ENCODE measurements at regions not wholly inside any gene's neighbourhood (a gene's known extent, or its start where the extent isn't known, plus 50 kb on each side); places are given as distances from the start of the nearest gene placed in this dataset.

DNA sequence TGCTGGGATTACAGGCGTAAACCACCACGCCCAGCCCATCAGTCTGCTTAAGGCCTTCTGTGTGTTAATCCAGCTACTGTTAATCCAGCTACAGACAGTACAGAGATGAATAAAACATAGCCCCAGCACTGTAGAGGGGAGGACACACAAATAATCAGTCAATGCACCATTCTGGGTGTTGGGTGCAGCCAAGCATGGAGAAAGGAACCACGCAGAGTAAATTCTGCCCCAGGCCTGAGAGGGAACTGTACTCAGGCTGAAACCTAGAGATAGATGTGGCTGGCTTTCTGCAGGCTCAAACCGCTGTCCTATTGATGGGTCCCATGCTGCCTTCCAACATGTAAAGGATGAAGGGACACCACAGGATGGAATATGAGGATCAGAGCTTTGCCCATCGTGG, 136.8 kb upstream of the IGSF21 start:
- DNase-seq = no peak

DNA sequence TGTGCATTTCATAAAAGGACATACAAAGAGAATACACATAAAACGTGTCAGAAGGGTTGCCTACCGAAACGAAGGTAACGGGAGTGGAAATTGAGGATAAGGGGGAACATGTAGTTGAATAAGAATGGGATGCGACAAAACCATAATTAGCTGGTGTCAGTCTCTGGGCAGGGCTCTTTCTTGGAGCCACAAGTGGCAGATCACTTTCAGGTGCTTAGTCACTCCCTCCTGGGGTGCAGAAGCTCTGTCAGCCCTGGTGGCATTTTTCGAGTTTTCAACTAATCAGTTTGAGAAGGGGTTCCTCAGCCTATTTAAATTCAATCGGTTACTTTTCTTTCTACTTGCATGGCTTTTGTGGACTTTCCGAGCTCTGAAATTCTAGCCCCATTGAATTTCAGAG, 133.9 kb upstream of the IGSF21 start:
- DNase-seq = no peak

DNA sequence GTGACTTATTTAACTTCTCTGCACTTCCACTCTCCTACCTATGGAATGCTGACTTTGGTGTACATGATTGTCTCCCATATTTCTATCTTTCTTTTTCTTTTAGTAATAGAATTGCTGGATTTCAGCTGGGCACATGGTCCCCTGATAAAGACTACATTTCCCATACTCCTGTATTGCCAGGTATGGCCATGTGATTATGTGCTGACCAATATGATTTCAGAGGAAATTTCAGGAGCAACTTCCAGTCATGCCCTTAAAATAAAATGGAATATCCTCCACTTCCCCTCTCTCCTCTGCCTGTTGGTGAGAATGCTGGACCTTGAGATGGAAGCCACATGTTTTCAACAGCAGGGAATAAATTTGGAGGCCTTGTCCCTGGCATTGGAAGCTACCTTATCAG, 130.7 kb upstream of the IGSF21 start:
- no peak for DNase-seq

DNA sequence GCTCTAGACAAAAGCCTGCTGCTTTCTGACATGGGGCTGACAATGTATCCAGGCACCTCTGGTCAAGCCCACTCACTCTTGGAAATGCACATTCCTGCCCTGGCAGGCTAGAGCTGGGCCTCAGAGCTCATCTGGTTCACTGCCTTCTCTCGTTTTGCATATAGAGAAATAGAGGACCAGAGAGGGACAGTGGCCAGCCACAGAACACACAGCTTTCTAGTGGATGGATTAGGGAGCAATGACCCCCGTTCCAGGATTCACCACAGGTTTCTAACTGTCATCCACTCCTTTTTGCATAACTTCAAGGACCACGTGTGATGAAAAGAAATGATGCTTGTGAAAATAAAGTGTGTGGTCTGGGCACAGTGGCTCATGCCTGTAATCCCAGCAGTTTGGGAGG, 129.6 kb upstream of the IGSF21 start:
- no peak for DNase-seq

DNA sequence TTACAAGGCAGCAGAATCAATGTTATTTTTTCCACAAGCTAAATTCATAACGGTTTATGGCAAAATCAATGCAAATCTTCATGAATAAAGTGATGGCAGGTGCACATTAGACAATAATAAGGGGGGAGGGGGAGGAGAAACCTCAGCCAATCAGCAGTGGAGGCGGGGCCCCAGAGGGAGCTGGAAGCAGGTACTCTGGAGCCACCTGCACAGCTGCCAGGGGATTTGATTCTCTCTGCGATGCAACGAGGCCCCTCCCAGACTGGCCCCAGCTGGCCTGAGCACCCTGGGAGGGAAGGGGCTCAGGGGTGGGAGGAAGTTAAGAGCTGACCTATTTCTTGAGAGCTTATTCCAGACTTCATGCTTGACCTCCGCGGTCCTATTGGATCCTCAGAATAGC, 127.8 kb upstream of the IGSF21 start:
- no peak for DNase-seq

DNA sequence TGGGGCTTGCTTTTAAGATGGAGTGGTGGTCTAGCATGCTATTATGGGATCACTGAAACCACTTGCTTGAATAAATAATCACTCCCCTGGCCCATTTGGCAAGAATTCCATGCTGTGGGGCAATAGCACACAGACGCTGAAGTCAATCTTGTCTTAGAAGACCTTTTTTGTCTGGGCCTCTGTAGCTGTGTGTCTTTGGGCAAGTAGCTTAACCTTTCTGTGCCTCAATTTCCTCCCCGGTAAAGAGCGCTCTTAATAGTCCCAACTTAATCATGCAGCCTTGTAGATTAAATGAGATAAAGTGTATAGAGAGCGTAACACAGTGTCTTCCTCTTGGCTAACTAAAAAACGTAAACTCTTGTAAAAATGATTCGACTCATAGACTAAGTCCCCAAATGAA, 125.4 kb upstream of the IGSF21 start:
- no peak for DNase-seq

DNA sequence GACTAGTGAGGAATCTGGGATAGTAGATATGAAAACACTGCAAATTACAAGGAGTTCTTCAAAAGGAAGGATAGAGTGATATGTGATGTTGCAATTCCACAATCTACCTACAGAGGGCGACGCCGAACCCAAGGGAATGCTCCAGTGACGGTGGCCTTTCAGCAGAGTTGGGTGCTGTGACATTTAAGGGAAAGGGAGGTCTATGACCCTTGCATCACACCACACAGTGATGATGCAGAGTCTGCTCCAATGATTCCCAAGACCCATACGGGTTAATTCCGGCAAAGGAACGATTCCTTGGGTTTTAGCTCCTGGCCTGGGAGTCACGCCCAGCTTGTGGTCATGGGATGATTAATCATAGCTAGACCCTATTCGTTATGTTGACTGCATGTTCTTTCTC, 123.0 kb upstream of the IGSF21 start:
- peak in 1 of 56 donors; percentile 26 for DNase-seq

DNA sequence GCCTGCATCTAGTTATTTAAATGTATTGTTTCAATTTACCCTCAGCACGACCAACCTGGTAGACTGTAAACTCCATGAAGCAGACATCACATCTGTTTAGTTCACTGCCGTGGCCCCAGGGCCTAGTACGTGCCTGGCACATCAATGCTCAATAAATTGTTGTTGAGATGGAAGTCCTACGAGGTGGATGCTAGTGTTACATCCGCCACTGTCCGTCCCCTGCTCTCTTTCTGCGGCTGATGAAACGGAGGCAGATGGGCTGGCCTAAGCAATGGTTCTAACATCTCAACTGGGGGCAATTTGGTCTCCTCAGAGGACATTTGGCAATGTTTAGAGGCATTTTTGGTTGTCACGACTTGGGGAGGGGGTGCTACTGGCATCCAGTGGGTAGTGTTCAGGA, 121.4 kb upstream of the IGSF21 start:
- DNase-seq = no peak

DNA sequence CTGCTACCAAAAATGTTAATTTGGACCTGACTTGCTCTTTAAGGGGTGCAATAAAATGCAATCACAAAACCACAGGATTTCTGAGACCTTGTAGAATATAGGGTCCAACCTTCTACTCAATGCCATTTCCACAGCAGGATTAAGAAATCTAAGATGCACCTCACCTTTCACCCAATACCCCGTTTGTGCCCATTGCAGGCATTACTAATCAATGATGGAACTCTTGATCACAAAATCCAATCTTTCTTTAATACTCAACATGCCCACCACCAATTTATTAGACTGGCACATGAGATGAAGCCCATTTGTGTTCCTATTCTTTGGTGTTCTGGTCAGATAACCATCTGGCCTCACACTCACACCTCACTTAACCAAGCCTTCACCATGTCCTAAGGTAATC, 117.2 kb upstream of the IGSF21 start:
- DNase-seq = no peak

DNA sequence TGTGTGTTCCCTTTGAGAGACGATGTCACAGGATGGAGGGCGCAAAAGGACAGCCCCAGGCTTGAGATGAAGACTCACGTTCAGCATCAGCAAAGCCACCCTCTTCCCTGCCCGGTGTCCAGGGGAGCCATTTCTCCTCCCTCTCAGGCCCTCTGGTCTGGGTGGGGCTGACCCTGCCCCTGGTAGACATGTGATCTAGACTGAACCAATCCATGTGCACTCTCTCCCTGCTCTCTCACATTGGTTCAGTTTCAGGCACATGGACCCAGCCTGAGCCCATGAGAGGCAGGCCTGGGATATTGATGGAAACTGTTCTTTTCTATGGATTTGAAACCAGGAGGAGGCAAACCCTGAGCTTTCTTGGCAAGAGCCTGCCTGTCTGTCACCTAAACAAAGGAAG, 115.6 kb upstream of the IGSF21 start:
- no peak for DNase-seq

DNA sequence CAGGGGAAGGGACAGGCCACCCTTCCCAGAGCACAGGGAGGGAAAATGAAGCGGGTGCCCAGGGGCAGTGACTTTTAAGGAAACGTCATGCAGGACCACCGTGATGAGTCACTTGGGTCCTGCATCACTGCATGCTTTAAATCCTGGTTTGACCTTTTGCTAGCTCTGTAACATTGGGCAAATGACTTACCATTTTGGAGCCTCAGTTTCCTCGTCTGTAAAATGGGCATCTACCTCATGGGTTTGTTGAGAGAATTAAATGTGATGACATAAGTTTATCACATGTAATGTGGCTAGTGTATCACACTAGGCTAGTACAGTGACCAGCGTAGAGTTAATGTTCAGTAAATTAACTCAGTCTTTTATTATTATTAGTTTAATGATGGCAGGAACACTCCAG, 114.8 kb upstream of the IGSF21 start:
- DNase-seq = no peak

DNA sequence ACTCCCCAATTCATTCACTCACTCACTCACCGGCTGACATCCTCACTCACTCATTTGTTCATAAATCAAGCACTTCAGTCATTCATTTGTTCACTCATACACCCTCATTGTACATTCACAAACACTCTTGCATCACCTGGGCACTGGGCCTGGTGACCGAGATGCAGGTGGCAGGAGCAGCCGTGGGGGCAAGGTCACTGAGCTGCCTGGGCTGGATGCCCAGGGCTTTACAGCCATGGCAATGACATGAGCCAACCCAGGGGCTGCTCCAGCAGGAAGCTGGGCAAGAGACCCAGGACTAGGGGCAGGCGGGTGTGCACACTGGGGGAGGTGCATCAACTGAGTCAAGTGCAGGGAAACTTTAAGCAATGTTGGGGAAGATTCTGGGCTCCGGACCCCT, 113.6 kb upstream of the IGSF21 start:
- peak in 14 of 56 donors; percentile 6 to 54 (median 30) for DNase-seq

DNA sequence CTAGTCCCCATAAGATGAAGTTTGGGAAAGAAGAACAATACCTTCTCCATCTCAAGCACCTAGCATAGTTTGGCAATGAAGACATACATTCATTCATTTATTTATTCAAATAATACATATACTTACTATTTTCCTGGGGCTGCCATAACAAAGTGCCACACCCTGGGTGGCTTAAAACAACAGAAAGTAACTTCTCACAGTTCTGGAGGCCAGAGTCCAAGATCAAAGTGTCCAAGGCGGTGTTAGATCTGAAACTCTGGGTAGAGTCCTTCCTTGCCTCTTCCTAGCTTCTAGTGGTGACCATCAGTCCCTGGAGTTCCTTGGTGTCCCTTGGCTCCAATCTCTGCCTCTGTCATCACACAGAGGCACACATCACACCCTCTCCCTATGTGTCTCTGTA, 112.1 kb upstream of the IGSF21 start:
- no peak for DNase-seq

DNA sequence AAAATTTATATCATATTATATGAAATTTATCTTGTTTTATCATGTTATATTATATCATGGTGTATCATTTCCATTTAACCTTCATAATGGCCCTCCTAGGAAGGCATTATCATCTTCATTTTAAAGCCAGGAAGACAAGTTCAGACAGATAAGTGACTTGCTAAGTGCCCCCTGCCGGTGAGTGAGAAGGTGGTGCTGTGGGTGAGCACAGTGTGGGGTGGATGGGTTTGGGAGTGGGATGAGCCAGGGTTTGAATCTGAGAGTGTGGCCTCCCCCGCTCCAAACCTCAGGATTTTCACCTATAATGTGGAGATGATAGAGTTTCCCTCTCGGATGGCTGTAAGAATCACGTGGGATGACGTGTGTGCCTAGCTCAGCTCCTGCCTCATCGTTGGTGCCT, 108.7 kb upstream of the IGSF21 start:
- DNase-seq = no peak

DNA sequence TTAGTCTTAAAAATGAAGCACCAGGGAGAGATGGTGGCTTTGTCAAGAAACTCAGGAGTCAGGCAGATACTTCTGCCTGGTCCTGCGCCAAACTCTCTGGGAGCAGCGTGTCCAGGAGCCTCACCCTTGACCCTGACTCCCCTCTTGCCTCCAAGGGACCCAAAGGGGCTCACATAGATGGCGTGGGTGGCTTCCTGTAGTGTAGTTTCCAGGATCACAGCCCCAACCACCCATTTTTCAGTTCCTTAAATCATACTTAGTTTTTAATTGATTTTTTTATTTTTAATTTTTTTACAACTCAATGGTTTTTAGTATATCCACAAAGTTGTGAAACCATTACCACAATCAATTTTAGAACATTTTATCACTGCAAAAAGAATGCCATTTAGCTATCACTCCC, 107.7 kb upstream of the IGSF21 start:
- DNase-seq = no peak

DNA sequence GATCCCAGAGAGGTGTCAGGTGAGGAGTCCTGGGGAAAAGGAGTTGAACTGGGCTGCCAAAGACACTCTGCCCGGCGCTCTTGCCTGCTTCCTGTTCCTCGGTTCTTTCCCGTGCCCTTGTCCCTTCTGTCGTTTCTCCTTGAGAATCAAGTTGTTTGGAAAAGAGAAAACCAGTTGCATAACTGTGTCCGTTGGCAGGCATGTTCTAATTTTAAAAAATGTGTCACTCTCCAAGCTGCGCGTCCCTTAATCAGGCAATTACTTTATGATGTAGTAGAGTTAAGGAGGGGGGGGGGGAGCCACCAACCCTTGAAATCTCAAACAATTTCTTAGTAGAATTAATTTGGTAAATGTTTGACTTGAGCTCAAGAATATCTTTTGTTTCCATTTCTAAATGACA, 105.9 kb upstream of the IGSF21 start:
- DNase-seq = peak in 6 of 56 donors; percentile 8 to 47 (median 20)

DNA sequence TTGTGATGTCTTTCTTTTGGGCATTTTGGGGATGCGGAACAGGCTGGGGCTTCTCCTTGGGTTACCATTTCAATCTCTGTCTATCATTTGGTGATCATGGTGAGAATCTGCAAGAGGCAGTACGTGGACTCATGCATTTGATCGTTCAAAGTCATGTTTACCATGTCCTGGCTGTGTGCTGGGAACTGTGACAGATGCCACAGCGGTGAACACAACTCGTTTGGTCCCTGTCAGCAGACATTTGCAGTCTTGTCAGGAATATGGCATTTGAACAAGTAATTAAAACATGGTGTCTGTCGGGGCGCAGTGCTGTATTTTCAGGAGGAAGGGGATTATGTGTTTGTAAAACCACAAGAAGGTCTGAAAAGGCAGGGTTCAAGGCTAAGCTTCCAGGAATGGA, 103.3 kb upstream of the IGSF21 start:
- no peak for DNase-seq

DNA sequence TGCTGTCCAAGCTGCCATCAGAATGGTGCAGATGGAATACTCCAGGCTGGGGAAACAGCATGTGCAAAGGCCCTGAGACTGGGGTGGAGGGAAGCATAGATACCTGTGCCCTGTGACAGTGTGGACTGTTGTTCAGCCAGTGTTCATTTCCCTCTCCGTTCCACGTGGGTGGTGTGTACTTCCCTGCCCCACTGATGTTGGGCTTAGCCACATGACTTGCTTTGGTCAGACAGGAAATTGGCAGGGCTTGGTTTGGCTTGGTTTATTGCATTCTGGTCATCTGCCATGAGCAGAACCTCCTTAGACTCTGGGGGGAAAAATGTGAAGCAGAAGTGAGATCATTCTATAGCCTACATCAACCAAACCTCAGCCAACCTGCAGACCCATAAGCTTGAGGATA, 102.4 kb upstream of the IGSF21 start:
- DNase-seq = peak in 4 of 56 donors; percentile 1 to 21 (median 14)

DNA sequence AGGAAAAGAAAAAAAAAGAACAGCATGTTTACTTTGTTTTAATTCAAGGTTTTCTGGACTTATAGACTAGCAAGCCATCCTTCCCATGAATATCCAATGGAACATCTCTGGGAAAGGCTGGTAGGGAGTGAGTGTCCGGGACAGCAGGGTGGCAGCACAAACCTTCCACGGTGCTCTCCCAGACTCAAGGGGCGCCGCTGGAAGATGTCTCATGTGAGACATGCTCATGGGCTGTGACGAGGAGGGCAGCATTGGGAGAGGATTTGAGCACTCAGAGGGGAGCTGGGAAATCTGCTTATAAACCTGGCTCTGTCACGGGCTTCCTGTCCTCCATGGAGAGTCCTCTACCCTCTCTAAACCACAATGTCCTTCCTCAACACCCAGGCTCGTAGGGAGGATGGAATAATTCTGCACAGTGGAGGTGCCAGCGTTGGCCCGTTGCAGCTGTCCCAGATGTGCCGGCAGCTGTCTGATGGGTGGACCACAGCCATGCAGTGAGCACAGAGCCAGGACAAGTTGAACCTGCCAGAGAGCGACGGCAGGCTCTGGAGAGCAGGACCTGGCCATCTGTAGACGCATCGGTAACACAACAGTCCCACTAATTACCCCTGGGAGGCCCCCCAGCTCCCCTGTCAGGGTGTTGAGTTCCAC, 100.1 kb upstream of the IGSF21 start:
- peak in 1 of 56 donors; percentile 11 for DNase-seq

DNA sequence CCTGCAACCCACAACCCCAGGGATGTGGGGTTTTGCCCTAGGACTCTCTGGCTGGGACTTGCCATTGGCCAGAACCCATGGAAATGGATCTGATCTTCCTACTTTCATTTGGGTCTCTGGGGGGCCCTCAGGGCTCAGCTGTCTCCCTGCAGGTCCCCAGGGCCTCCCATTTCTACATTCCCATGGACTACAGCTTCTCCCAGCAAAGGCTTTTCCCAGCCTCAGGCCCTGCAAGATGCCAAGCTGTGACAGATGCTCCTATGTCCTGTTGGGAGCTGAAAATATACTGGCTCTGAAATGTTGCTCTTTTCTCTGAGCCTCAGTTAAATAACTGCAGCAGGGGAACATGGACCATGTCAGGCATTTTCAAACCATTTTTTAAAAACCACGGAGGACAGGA, 99.5 kb upstream of the IGSF21 start:
- no peak for DNase-seq

DNA sequence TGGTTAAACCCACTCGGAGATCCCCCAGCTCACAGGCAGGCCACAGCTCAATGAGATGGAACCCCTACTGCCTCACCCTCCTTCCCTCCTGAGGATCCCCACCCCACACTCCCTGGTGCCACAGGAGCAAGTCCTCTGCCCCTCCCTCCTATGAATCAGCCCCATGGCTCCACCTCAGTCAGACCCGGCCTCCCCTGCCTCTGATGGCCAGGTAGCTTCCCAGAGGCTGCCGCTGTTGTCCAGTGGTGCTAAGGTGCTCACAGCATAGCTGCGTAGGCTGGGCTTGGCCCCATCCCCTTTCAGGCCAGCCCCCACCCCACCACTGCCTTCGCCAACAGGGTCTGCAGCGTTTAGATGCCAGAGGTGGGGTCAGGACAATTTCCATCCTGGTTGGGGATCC, 98.5 kb upstream of the IGSF21 start:
- no peak for DNase-seq

DNA sequence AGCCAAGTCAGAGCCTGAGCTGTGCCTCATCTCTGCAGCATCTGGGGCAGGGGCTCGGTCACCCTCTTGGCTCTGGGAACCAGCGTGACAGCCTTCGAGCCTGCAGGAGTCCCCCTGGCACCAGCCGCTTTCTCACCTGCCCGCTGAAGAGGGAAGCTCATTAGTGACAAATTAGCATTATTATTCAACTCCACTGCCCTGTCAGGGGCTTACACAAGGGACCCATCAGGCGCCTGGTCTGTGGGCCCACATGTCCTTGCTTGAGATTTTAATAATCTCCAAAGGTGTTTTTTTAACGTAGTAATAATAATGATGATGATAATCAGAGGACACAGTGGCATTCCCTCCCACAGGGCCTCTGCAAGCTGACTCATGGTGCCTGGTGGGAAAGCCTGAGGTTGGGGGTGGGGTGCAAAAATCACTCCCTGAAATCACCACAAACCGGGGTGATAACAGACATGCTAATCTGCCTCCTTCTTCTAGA, 98.1 kb upstream of the IGSF21 start:
- peak in 5 of 56 donors; percentile 12 to 28 (median 20) for DNase-seq

DNA sequence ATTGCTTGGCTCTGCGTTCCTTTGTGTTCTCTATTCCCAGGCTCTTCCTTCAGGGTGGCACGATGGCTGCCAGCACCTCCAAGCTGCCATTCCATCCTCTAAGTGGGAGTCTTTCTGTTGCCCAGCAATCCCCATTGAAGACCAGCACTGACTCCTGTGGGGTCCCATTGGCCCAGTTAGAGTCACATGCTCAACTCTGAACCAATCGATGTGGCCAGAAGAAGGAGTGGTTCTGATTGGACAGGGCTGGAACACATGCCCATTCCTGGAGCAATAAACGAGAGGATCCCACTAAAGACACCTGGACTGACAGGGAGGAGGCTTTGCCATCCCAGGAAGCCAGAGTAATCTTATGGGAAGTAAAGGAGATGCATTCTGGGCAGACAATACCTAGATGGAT, 97.2 kb upstream of the IGSF21 start:
- DNase-seq = no peak

DNA sequence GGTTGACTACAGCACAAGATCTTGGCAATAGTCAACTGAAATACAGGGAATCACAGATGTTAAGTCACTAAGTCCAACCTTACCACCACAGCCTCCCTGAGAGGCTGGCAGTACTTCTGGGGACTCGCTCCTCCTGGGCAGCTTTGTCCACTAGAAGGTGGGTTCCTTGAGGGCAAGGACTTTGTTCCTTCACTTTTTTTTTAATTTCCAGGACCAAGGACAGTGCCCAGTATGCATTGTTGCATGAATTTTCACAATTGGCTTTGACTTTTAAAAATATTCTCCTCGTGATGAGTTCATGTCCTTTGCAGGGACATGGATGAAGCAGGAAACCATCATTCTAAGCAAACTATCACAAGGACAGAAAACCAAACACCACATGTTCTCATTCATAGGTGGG, 96.7 kb upstream of the IGSF21 start:
- DNase-seq = no peak

All from amygdala (tissue), 56 donors.